GM12874 (cell line): ENCODE measurements at regions not wholly inside any gene's neighbourhood (a gene's known extent, or its start where the extent isn't known, plus 50 kb on each side); places are given as distances from the start of the nearest gene placed in this dataset.

ENCODE experiments used
- CTCF ChIP-seq: IDR thresholded peaks from 2 replicates; pipeline ENCODE4 v1.5.1; 2011; ENCODE audit warnings: low read depth, mild to moderate bottlenecking, control low read depth, low read length, moderate library complexity; ENCODE audit not compliant: insufficient read depth

- no peak for TF ChIP-seq CTCF
These were observed 144.2 kb upstream of the CDH7 start for GRCh38 chr18:65606551-65607130.

DNA sequence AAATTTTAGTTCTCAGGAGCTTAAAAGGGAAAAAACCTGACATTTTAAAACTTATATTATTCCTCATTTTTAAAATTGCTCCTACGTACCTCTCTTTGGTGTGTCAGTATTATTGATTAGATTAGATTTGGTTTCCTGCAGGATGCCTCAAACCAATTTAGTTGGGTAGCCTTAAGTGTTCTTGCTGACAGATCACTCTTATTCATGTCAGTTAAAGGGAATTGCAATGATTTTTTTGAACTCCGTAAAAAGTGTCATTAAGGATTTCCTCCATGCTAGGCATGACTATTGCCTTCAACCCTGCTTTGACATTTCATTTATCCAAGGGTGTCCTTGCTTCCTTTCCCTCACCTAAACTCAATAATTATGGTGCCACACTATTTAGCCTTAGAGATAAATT, 149.0 kb upstream of the CDH7 start:
- no peak for TF ChIP-seq CTCF

DNA sequence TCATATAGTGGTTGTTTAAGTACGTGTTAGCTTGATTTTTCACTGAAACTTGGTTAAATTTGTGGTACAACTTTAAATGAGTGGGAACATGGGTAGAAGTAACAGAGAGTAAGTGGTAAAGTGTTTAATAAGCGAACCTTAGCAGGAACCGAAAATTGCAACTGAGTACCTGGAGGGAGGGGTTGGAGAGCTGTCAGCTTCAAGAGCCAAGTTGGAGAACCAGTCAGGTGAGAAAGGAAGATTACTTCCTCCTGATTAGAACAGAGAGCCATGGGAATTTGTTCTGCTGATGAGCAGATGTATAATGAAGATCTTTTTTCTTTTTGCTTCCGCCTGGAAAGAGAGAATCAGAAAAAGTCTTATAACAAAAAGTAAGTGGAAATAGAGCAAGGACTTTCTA, 158.4 kb upstream of the CDH7 start:
- TF ChIP-seq CTCF: no peak

DNA sequence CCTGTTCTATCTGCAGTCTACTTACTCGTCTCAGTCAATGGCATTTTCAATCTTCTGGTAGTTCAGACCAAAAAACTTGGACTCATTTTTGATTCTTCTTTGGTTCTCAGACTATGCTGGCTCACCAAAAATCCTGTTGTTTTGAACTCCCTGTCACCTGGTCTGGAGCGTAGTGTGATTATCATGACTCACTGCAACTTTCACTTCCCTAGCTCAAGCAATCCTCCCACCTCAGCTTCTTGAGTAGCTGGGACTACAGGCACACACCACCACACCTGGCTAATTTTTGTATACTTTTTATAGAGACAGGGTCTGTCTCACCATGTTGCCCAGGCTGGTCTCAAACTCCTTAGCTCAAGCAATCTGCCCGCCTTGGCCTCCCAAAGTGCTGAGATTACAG, 163.3 kb upstream of the CDH7 start:
- no peak for TF ChIP-seq CTCF

- no peak for TF ChIP-seq CTCF
These were observed 181.9 kb upstream of the CDH7 start for GRCh38 chr18:65568866-65569265.

GRCh38 chr18:65567372-65567771, 183.4 kb upstream of the CDH7 start:
- no peak for TF ChIP-seq CTCF

DNA sequence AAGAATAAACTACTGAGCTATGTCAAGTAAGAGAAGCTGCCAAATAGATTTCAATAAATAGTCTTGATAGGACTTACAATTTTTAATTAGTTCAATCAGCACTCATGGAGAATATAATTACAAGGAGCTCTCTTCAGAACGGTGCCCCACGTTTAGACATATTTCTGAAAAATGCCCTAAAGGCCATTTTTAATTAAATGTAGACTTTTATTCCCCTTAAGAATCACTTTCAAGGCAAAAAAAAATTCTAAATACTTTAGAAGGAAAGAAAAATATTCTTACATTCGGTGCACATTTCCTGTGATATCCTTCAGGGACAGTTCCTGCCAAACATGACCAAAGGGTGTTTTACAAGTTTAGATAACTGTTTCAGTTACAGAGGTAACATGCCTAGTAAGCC, 202.5 kb upstream of the CDH7 start:
- TF ChIP-seq CTCF: no peak
